ENCODE measurements at regions not wholly inside any gene's neighbourhood (a gene's known extent, or its start where the extent isn't known, plus 50 kb on each side); places are given as distances from the start of the nearest gene placed in this dataset.

DNA sequence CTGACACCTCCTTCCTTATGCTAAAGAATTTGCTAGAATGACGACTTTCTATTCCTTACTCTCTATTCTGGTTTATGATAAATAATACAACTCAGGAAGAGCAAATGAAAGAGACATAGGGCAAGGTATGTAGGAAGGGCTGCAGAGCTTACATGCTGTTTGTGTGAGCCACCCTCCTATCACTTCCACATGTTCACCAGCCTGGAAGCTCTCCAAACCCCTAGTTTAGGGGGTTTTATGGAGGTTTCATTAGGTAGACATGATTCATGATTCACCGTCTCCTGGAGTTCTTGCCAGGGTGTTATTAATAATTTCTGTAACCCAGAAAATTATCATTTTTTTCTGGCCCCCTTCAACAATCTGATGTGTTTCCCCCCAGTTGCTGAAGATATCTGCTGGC, 172.1 kb upstream of the COL8A1 start:
- no peaks in the 10 kb centered on the region for H3K4me1 ChIP-seq (ENCODE audit: control insufficient read depth, insufficient read depth, low read length)
- DNase-seq = no peak
- H3K9me3 ChIP-seq (replicated peaks; ENCODE audit: control insufficient read depth, low read depth, low read length) = no peaks in the 10 kb centered on the region
- no peaks in the 10 kb centered on the region for H3K36me3 ChIP-seq (ENCODE audit: control insufficient read depth, insufficient read depth, low read length)
- no peaks in the 10 kb centered on the region for H3K27me3 ChIP-seq (ENCODE audit: control insufficient read depth, insufficient read depth, low read length)
- WGBS (ENCODE audit: insufficient coverage) = no CpG with 5 or more reads among the region's 2 CpGs
- H3K27ac ChIP-seq (ENCODE audit: low read length) = no peak overlapping the region
- no peak overlapping the region for H3K4me3 ChIP-seq (ENCODE audit: low read length)

DNA sequence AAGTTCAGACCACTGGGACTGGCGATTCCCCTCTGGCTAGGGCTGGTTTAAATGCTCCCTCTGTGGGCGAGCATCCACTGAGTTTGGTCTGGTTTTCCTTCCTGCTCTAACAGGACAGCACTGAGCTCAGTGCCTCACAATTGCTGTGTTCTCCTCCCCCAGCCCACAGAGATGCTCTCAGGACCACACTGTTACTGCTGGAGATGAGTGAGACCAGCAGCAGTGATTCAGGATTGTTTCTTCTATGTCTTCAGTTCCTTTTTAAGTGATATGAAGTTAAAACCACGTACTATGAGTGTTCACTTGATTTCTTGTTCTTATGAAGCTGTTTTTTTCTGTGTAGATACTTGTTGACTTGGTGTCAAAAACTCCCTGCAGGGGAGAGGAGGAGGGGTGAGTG, 180.4 kb upstream of the COL8A1 start:
- Histone ChIP-seq H3K4me3 (ENCODE audit: low read length) (no peak overlapping the region), H3K36me3 (ENCODE audit: control insufficient read depth, insufficient read depth, low read length) (no peaks in the 10 kb centered on the region), H3K27me3 (ENCODE audit: control insufficient read depth, insufficient read depth, low read length) (no peaks in the 10 kb centered on the region), H3K27ac (ENCODE audit: low read length) (no peak overlapping the region), H3K9me3 (replicated peaks; ENCODE audit: control insufficient read depth, low read depth, low read length) (no peaks in the 10 kb centered on the region), H3K4me1 (ENCODE audit: control insufficient read depth, insufficient read depth, low read length) (no peaks in the 10 kb centered on the region)
- DNase-seq = no peak
- 77% methylated on average over 2 of the region's 3 CpGs for WGBS (ENCODE audit: insufficient coverage)

DNA sequence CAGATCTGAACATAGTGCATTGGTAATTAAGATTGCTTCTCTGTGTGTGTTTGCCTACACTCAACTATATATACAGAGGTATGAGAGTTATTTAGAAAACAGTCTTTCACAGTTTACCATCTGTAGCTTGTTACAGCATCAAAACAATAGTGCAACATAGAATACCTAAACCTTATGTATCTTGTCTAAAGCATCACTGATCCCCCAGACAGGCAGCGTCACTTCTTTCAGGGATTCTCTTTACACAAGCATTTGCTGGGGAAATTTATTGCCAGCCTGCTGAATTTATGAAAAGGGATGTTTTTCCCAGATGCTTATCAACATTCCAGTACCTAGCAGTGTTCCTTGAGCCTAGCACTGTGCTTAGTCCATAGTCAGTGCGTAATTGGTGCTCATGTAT, 195.8 kb upstream of the COL8A1 start:
- Histone ChIP-seq H3K4me1 (ENCODE audit: control insufficient read depth, insufficient read depth, low read length) (no peaks in the 10 kb centered on the region), H3K27me3 (ENCODE audit: control insufficient read depth, insufficient read depth, low read length) (no peaks in the 10 kb centered on the region), H3K4me3 (ENCODE audit: low read length) (no peak overlapping the region), H3K36me3 (ENCODE audit: control insufficient read depth, insufficient read depth, low read length) (no peaks in the 10 kb centered on the region), H3K9me3 (replicated peaks; ENCODE audit: control insufficient read depth, low read depth, low read length) (no peaks in the 10 kb centered on the region), H3K27ac (ENCODE audit: low read length) (no peak overlapping the region)
- WGBS (ENCODE audit: insufficient coverage) = no CpG with 5 or more reads among the region's 2 CpGs
- DNase-seq = no peak

DNA sequence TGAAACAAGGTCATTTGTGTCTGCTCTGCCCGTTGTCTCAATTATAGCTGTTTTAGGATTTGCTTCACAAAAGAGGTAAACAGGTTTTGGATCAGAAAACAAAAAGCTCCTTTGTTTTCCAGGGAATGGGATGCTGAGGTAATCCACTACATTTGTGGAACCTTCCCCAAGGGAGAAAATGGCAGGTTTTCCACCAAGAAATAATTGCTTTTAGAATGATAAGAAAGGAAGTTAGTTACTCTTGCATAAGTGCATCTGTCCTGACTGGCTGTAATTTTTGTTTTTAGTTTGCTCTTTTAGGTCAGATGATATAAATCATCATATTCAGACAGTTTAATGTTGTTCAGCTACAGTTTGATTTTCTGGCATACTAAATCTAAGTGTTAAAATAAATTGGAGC, 198.5 kb upstream of the COL8A1 start:
- H3K4me1 ChIP-seq (ENCODE audit: control insufficient read depth, insufficient read depth, low read length) = no peaks in the 10 kb centered on the region
- H3K36me3 ChIP-seq (ENCODE audit: control insufficient read depth, insufficient read depth, low read length) = no peaks in the 10 kb centered on the region
- H3K4me3 ChIP-seq (ENCODE audit: low read length) = no peak overlapping the region
- no peak overlapping the region for H3K27ac ChIP-seq (ENCODE audit: low read length)
- DNase-seq = peak; percentile 12
- H3K9me3 ChIP-seq (replicated peaks; ENCODE audit: control insufficient read depth, low read depth, low read length) = no peaks in the 10 kb centered on the region
- WGBS (ENCODE audit: insufficient coverage) = no CpG with 5 or more reads among the region's 1 CpG
- H3K27me3 ChIP-seq (ENCODE audit: control insufficient read depth, insufficient read depth, low read length) = no peaks in the 10 kb centered on the region

- Histone ChIP-seq H3K4me3 (ENCODE audit: low read length) (no peak overlapping the region), H3K9me3 (replicated peaks; ENCODE audit: control insufficient read depth, low read depth, low read length) (no peaks in the 10 kb centered on the region), H3K27ac (ENCODE audit: low read length) (no peak overlapping the region), H3K4me1 (ENCODE audit: control insufficient read depth, insufficient read depth, low read length) (no peaks in the 10 kb centered on the region), H3K27me3 (ENCODE audit: control insufficient read depth, insufficient read depth, low read length) (no peaks in the 10 kb centered on the region), H3K36me3 (ENCODE audit: control insufficient read depth, insufficient read depth, low read length) (no peaks in the 10 kb centered on the region)
- DNase-seq = no peak
These were observed 204.2 kb upstream of the COL8A1 start for GRCh38 chr3:99434190-99434589.

DNA sequence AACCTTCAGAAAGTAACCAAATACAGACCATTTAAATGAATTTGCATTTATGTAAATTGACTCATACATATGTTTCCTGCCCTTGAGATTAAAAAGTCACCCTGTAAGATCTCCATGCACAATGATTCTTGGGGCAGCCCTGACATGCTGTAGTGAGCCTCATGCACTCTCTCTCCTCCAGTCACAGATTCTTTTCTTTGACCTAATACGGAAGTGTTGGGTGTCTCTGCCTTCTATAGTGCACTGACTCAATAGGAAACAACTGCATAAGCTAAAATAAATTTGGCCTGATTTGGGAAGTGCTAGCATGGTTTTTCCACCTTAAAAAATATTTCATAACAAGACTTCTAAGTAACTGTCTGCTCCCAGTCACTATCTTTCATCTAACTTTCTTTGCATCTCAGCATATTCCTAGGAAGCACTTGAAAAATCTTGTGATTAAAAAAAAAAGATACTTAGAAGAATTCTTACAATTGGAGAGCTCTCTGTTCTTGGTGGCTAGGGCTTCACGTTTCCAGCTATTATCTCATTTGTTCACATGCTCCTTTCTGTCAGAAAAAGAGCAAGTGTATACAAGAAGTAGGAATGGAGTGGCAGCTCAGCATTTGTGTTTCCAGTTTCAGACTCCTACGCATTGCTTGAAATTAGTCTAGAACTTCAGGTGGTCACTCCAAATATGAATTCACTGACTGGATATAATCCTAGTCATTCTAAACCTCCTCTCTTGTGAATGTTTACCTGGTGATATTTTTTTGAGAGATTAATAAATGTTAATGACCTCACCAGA, 207.9 kb upstream of the COL8A1 start:
- no peak for DNase-seq
- WGBS (ENCODE audit: insufficient coverage) = no CpG with 5 or more reads among the region's 3 CpGs
- no peaks in the 10 kb centered on the region for H3K27me3 ChIP-seq (ENCODE audit: control insufficient read depth, insufficient read depth, low read length)
- H3K27ac ChIP-seq (ENCODE audit: low read length) = no peak overlapping the region
- H3K4me3 ChIP-seq (ENCODE audit: low read length) = no peak overlapping the region
- no peaks in the 10 kb centered on the region for H3K4me1 ChIP-seq (ENCODE audit: control insufficient read depth, insufficient read depth, low read length)
- no peaks in the 10 kb centered on the region for H3K9me3 ChIP-seq (replicated peaks; ENCODE audit: control insufficient read depth, low read depth, low read length)
- no peaks in the 10 kb centered on the region for H3K36me3 ChIP-seq (ENCODE audit: control insufficient read depth, insufficient read depth, low read length)

- Histone ChIP-seq H3K27me3 (ENCODE audit: control insufficient read depth, insufficient read depth, low read length) (no peaks in the 10 kb centered on the region), H3K27ac (ENCODE audit: low read length) (no peak overlapping the region), H3K36me3 (ENCODE audit: control insufficient read depth, insufficient read depth, low read length) (no peaks in the 10 kb centered on the region), H3K4me3 (ENCODE audit: low read length) (no peak overlapping the region), H3K9me3 (replicated peaks; ENCODE audit: control insufficient read depth, low read depth, low read length) (no peaks in the 10 kb centered on the region), H3K4me1 (ENCODE audit: control insufficient read depth, insufficient read depth, low read length) (no peaks in the 10 kb centered on the region)
- 86% methylated on average over 1 of the region's 2 CpGs for WGBS (ENCODE audit: insufficient coverage)
- DNase-seq = no peak
These were observed 208.9 kb upstream of the COL8A1 start for GRCh38 chr3:99429502-99429901.

- no peaks in the 10 kb centered on the region for H3K27me3 ChIP-seq (ENCODE audit: control insufficient read depth, insufficient read depth, low read length)
- H3K27ac ChIP-seq (ENCODE audit: low read length) = no peak overlapping the region
- H3K36me3 ChIP-seq (ENCODE audit: control insufficient read depth, insufficient read depth, low read length) = no peaks in the 10 kb centered on the region
- H3K4me1 ChIP-seq (ENCODE audit: control insufficient read depth, insufficient read depth, low read length) = no peaks in the 10 kb centered on the region
- DNase-seq = no peak
- H3K9me3 ChIP-seq (replicated peaks; ENCODE audit: control insufficient read depth, low read depth, low read length) = no peaks in the 10 kb centered on the region
- no CpG with 5 or more reads among the region's 2 CpGs for WGBS (ENCODE audit: insufficient coverage)
- no peak overlapping the region for H3K4me3 ChIP-seq (ENCODE audit: low read length)
These were observed 212.5 kb upstream of the COL8A1 start for GRCh38 chr3:99425930-99426329.

- DNase-seq = peak; percentile 34
- WGBS (ENCODE audit: insufficient coverage) = no CpG with 5 or more reads among the region's 1 CpG
- Histone ChIP-seq H3K27ac (ENCODE audit: low read length) (no peak overlapping the region), H3K36me3 (ENCODE audit: control insufficient read depth, insufficient read depth, low read length) (no peaks in the 10 kb centered on the region), H3K4me3 (ENCODE audit: low read length) (no peak overlapping the region), H3K9me3 (replicated peaks; ENCODE audit: control insufficient read depth, low read depth, low read length) (no peaks in the 10 kb centered on the region), H3K4me1 (ENCODE audit: control insufficient read depth, insufficient read depth, low read length) (no peaks in the 10 kb centered on the region), H3K27me3 (ENCODE audit: control insufficient read depth, insufficient read depth, low read length) (no peaks in the 10 kb centered on the region)
These were observed 219.3 kb upstream of the COL8A1 start for GRCh38 chr3:99419116-99419515.

- H3K36me3 ChIP-seq (ENCODE audit: control insufficient read depth, insufficient read depth, low read length) = no peaks in the 10 kb centered on the region
- no peak overlapping the region for H3K4me3 ChIP-seq (ENCODE audit: low read length)
- no peaks in the 10 kb centered on the region for H3K27me3 ChIP-seq (ENCODE audit: control insufficient read depth, insufficient read depth, low read length)
- DNase-seq = no peak
- H3K9me3 ChIP-seq (replicated peaks; ENCODE audit: control insufficient read depth, low read depth, low read length) = no peaks in the 10 kb centered on the region
- 67% methylated on average over 1 of the region's 3 CpGs for WGBS (ENCODE audit: insufficient coverage)
- no peaks in the 10 kb centered on the region for H3K4me1 ChIP-seq (ENCODE audit: control insufficient read depth, insufficient read depth, low read length)
- no peak overlapping the region for H3K27ac ChIP-seq (ENCODE audit: low read length)
These were observed 219.7 kb upstream of the COL8A1 start for GRCh38 chr3:99418709-99419108.

DNA sequence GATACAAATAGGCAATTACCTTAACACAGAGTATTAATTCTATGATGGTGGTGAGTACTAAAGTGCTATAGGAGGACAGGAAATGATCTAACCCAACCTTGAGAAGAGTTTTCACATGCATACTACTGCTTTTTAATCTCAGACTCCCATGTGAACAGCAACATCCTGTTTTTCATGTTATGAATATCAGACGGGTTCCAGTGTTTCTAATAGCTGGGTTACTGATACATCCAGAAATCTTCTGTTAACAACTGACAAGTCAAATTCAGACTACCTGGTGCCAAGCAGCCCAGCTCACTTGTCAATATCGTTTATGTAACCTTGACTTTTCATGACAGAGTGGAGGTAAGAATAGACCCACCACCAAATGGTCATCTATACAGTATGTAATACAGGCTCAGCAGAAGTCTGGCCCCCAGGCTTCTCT, 220.2 kb upstream of the COL8A1 start:
- H3K27me3 ChIP-seq (ENCODE audit: control insufficient read depth, insufficient read depth, low read length) = no peaks in the 10 kb centered on the region
- WGBS (ENCODE audit: insufficient coverage) = no CpG with 5 or more reads among the region's 2 CpGs
- H3K27ac ChIP-seq (ENCODE audit: low read length) = no peak overlapping the region

More for the DNA sequence above, 220.2 kb upstream of the COL8A1 start:
- Histone ChIP-seq H3K4me1 (ENCODE audit: control insufficient read depth, insufficient read depth, low read length) (no peaks in the 10 kb centered on the region), H3K9me3 (replicated peaks; ENCODE audit: control insufficient read depth, low read depth, low read length) (no peaks in the 10 kb centered on the region), H3K4me3 (ENCODE audit: low read length) (no peak overlapping the region), H3K36me3 (ENCODE audit: control insufficient read depth, insufficient read depth, low read length) (no peaks in the 10 kb centered on the region)
- DNase-seq = no peak
